ENCODE measurements at regions not wholly inside any gene's neighbourhood (a gene's known extent, or its start where the extent isn't known, plus 50 kb on each side); places are given as distances from the start of the nearest gene placed in this dataset.

DNA sequence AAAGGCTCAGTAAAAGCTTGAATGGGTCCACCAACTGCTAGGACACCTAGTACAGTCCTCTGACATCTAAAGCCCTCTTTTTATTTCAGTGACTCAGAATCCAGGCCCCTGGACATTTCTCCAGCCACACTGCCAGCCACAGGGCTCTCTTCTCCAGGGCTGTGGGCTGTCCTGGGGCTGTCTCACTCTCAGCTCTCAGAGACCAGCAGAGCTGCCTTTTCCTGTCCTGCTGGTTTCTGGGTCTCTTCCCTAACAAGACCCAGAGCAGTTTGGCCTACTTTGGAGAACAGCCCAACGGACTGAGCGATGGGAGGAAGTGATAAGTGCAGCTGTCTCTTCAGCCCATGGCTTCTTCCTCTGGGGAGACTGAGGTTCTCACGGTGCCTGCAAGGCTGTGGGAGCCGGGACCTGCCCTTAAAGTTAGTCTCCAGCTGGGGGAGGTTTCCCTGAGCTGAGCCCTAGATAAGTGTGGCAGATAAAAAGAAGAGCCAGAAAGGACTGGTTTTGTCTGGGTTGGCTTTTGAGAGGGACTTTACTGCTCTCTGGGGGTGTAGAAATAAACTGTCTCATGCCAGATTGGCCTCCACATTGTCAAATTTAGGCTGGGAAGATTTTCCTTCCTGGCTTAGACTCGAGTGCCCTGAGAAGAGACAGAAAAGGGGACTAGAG, 979.8 kb downstream of the VRK1 start:
- WGBS (ENCODE audit: extremely low coverage, insufficient coverage, insufficient read length), result no CpG with 5 or more reads among the region's 5 CpGs
- H3K9me3 ChIP-seq (ENCODE audit: insufficient read depth, low read depth, low read length), result peaks cover 4% of the 10 kb centered on the region

DNA sequence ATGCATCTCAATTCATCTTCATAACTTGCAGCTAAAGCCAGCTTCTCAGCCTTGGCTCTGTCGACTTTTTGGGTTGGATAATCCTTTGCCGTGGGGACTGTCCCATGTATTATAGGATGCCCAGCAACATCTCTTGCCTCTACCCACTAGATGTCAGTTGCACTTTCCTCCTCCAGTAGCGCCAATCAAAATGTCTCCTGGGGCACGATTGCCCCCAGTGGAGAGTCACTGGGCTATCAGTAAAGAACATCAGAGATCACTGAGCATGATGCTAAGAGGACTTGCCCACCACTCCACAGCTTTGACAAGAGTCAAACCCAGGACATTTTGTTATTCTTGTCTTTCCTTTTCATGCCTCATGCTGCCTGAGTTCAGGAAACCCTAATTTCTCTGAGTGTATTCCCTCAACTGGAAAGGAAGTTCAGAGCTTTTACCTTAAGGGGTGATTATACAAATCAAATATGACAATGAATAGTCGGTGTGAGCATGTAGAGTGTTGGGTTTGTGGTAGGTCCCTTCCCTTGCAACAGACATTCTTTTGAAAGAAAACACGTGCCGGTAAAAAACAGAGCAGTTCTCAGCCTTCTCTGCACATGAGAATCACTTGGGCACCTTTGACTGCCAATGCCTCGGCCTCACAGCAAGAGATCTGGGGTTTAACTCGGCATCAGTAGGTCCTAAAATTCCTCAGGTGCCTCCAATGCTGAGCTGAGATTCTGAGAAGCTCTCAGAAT, 980.6 kb downstream of the VRK1 start:
- Histone ChIP-seq H4K91ac (ENCODE audit: low read depth, low read length) (peak overlapping the region; percentile 8), H3K14ac (ENCODE audit: low read length) (peak overlapping the region; percentile 11), H3K4me2 (ENCODE audit: low read length) (no peak overlapping the region), H2AK5ac (ENCODE audit: low read length) (no peak overlapping the region), H2BK12ac (ENCODE audit: low read length) (peak overlapping the region; percentile 84), H3K4me1 (ENCODE audit: control insufficient read depth in 1 of 2, insufficient read depth in 2 of 2, low read length in 2 of 2) (peaks cover 16 to 18% of the 10 kb centered on the region in 2 experiments), H3K79me2 (ENCODE audit: control insufficient read depth, insufficient read depth, low read length, poor library complexity) (no peaks in the 10 kb centered on the region), H4K8ac (ENCODE audit: low read depth, low read length) (peak overlapping the region; percentile 22), H3K79me1 (ENCODE audit: low read length) (peaks cover 9% of the 10 kb centered on the region), H3K36me3 (ENCODE audit: control insufficient read depth in 1 of 2, insufficient read depth in 2 of 2, low read length in 2 of 2) (no peaks in the 10 kb centered on the region), H2BK5ac (ENCODE audit: low read depth, low read length, poor library complexity) (peak overlapping the region; percentile 78), H2BK120ac (ENCODE audit: insufficient read depth, low read length, poor library complexity) (peak overlapping the region; percentile 30), H3K9me3 (ENCODE audit: insufficient read depth, low read depth, low read length) (peaks cover 4% of the 10 kb centered on the region), H3K4me3 (ENCODE audit: low read depth, low read length) (no peak overlapping the region), H3K27me3 (ENCODE audit: insufficient read depth, low read length) (no peaks in the 10 kb centered on the region), H3K18ac (ENCODE audit: low read length) (no peak overlapping the region), H2AFZ (ENCODE audit: insufficient read depth, low read length, poor library complexity) (no peak overlapping the region), H3K4ac (ENCODE audit: low read depth, low read length) (no peak overlapping the region), H4K12ac (ENCODE audit: low read depth, low read length) (no peak overlapping the region), H3K9ac (ENCODE audit: low read length) (no peak overlapping the region), H3K27ac (ENCODE audit: low read depth, low read length) (peak overlapping the region; percentile 68), H3K23ac (ENCODE audit: low read length) (no peak overlapping the region)
- no peak for DNase-seq
- WGBS (ENCODE audit: extremely low coverage, insufficient coverage, insufficient read length), result no CpG with 5 or more reads among the region's 9 CpGs

More for the DNA sequence above, 979.8 kb downstream of the VRK1 start:
- Histone ChIP-seq H3K23ac (ENCODE audit: low read length) (no peak overlapping the region), H3K27ac (ENCODE audit: low read depth, low read length) (peak overlapping the region; percentile 68), H2AK5ac (ENCODE audit: low read length) (no peak overlapping the region), H2BK12ac (ENCODE audit: low read length) (peak overlapping the region; percentile 84), H3K14ac (ENCODE audit: low read length) (peak overlapping the region; percentile 11), H3K79me1 (ENCODE audit: low read length) (peaks cover 9% of the 10 kb centered on the region), H3K4me3 (ENCODE audit: low read depth, low read length) (no peak overlapping the region), H3K18ac (ENCODE audit: low read length) (no peak overlapping the region), H4K8ac (ENCODE audit: low read depth, low read length) (peak overlapping the region; percentile 43), H3K4me1 (ENCODE audit: control insufficient read depth in 1 of 2, insufficient read depth in 2 of 2, low read length in 2 of 2) (peaks cover 16 to 18% of the 10 kb centered on the region in 2 experiments), H2AFZ (ENCODE audit: insufficient read depth, low read length, poor library complexity) (no peak overlapping the region), H4K12ac (ENCODE audit: low read depth, low read length) (no peak overlapping the region), H2BK5ac (ENCODE audit: low read depth, low read length, poor library complexity) (peak overlapping the region; percentile 78), H3K27me3 (ENCODE audit: insufficient read depth, low read length) (no peaks in the 10 kb centered on the region), H3K4ac (ENCODE audit: low read depth, low read length) (no peak overlapping the region), H3K4me2 (ENCODE audit: low read length) (no peak overlapping the region), H4K91ac (ENCODE audit: low read depth, low read length) (peak overlapping the region; percentile 8), H2BK120ac (ENCODE audit: insufficient read depth, low read length, poor library complexity) (peak overlapping the region; percentile 30), H3K9ac (ENCODE audit: low read length) (no peak overlapping the region), H3K36me3 (ENCODE audit: control insufficient read depth in 1 of 2, insufficient read depth in 2 of 2, low read length in 2 of 2) (no peaks in the 10 kb centered on the region), H3K79me2 (ENCODE audit: control insufficient read depth, insufficient read depth, low read length, poor library complexity) (no peaks in the 10 kb centered on the region)
- peak; percentile 97 to 99 for DNase-seq

DNA sequence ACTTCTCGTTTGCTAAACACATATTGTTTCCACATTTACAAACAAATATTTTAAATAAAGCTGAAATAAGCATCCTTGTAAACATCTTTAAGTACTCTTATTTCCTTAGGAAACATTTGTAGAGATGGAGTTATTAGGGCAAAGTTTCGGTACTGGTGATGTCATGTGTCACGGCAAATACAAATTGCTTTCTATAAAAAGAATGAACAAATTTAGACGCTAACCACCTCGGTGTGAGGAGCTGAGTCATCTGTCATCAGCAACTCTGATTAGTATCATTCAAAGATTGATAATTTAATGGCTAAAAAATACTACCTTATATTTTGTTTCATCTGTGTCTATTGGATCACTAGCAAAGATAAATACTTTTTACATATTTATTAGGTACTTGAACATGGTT, 982.0 kb downstream of the VRK1 start:
- H3K4me1 ChIP-seq (ENCODE audit: control insufficient read depth in 1 of 2, insufficient read depth in 2 of 2, low read length in 2 of 2), result peaks cover 16 to 18% of the 10 kb centered on the region in 2 experiments
- no peak overlapping the region for H3K4ac ChIP-seq (ENCODE audit: low read depth, low read length)
- no peaks in the 10 kb centered on the region for H3K27me3 ChIP-seq (ENCODE audit: insufficient read depth, low read length)
- H3K18ac ChIP-seq (ENCODE audit: low read length), result no peak overlapping the region
- H3K36me3 ChIP-seq (ENCODE audit: control insufficient read depth in 1 of 2, insufficient read depth in 2 of 2, low read length in 2 of 2), result no peaks in the 10 kb centered on the region
- no peak overlapping the region for H2BK12ac ChIP-seq (ENCODE audit: low read length)
- no peak overlapping the region for H3K4me2 ChIP-seq (ENCODE audit: low read length)
- H3K27ac ChIP-seq (ENCODE audit: low read depth, low read length), result no peak overlapping the region
- no peak overlapping the region for H3K9ac ChIP-seq (ENCODE audit: low read length)
- H4K12ac ChIP-seq (ENCODE audit: low read depth, low read length), result no peak overlapping the region
- no peak overlapping the region for H2BK120ac ChIP-seq (ENCODE audit: insufficient read depth, low read length, poor library complexity)
- peaks cover 9% of the 10 kb centered on the region for H3K79me1 ChIP-seq (ENCODE audit: low read length)
- H3K14ac ChIP-seq (ENCODE audit: low read length), result no peak overlapping the region
- no peaks in the 10 kb centered on the region for H3K79me2 ChIP-seq (ENCODE audit: control insufficient read depth, insufficient read depth, low read length, poor library complexity)
- no peak overlapping the region for H4K91ac ChIP-seq (ENCODE audit: low read depth, low read length)
- no peak overlapping the region for H4K8ac ChIP-seq (ENCODE audit: low read depth, low read length)
- H2BK5ac ChIP-seq (ENCODE audit: low read depth, low read length, poor library complexity), result no peak overlapping the region
- peaks cover 4% of the 10 kb centered on the region for H3K9me3 ChIP-seq (ENCODE audit: insufficient read depth, low read depth, low read length)
- DNase-seq, result no peak
- whole genome bisulfite sequencing (ENCODE audit: extremely low coverage, insufficient coverage, insufficient read length), result 100% methylated on average over 1 of the region's 5 CpGs
- no peak overlapping the region for H3K4me3 ChIP-seq (ENCODE audit: low read depth, low read length)
- no peak overlapping the region for H2AK5ac ChIP-seq (ENCODE audit: low read length)
- H3K23ac ChIP-seq (ENCODE audit: low read length), result no peak overlapping the region
- no peak overlapping the region for H2AFZ ChIP-seq (ENCODE audit: insufficient read depth, low read length, poor library complexity)

DNA sequence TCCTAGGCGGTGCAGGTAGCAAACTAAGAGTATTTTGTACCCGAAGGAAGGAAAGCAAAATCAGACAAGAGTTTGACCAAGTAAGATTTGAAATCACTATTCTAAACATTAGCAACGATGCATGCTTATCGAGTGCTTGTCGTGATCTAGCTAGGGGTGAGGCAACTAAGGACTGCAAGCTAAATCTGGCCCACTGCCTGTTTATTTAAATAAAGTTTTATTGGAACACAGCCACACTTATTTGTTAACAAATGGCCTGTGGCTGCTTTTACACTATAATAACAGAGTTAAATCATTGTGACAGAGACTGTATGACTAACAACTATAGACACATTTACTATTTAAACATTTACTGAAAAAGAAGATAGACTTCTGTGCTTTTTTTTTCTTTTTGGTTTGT, 983.6 kb downstream of the VRK1 start:
- Histone ChIP-seq H4K8ac (ENCODE audit: low read depth, low read length) (no peak overlapping the region), H3K4me1 (ENCODE audit: control insufficient read depth in 1 of 2, insufficient read depth in 2 of 2, low read length in 2 of 2) (peaks cover 16 to 18% of the 10 kb centered on the region in 2 experiments), H3K23ac (ENCODE audit: low read length) (no peak overlapping the region), H2BK120ac (ENCODE audit: insufficient read depth, low read length, poor library complexity) (no peak overlapping the region), H3K4me3 (ENCODE audit: low read depth, low read length) (no peak overlapping the region), H2AFZ (ENCODE audit: insufficient read depth, low read length, poor library complexity) (no peak overlapping the region), H4K12ac (ENCODE audit: low read depth, low read length) (no peak overlapping the region), H2AK5ac (ENCODE audit: low read length) (no peak overlapping the region), H3K36me3 (ENCODE audit: control insufficient read depth in 1 of 2, insufficient read depth in 2 of 2, low read length in 2 of 2) (no peaks in the 10 kb centered on the region), H3K14ac (ENCODE audit: low read length) (no peak overlapping the region), H4K91ac (ENCODE audit: low read depth, low read length) (no peak overlapping the region), H3K4ac (ENCODE audit: low read depth, low read length) (no peak overlapping the region), H2BK5ac (ENCODE audit: low read depth, low read length, poor library complexity) (no peak overlapping the region), H3K79me2 (ENCODE audit: control insufficient read depth, insufficient read depth, low read length, poor library complexity) (no peaks in the 10 kb centered on the region), H2BK12ac (ENCODE audit: low read length) (peak overlapping the region; percentile 31), H3K9me3 (ENCODE audit: insufficient read depth, low read depth, low read length) (peaks cover 2% of the 10 kb centered on the region), H3K18ac (ENCODE audit: low read length) (no peak overlapping the region), H3K79me1 (ENCODE audit: low read length) (peaks cover 9% of the 10 kb centered on the region), H3K27ac (ENCODE audit: low read depth, low read length) (no peak overlapping the region), H3K9ac (ENCODE audit: low read length) (no peak overlapping the region), H3K4me2 (ENCODE audit: low read length) (no peak overlapping the region), H3K27me3 (ENCODE audit: insufficient read depth, low read length) (no peaks in the 10 kb centered on the region)
- no peak for DNase-seq
- no CpG with 5 or more reads among the region's 5 CpGs for WGBS (ENCODE audit: extremely low coverage, insufficient coverage, insufficient read length)
